A549 (cell line): ENCODE measurements at regions not wholly inside any gene's neighbourhood (a gene's known extent, or its start where the extent isn't known, plus 50 kb on each side); places are given as distances from the start of the nearest gene placed in this dataset.

ENCODE experiments used
- EP300 ChIP-seq, 2 experiments: fragments of >200 bp; sonication (Bioruptor Twin); formaldehyde crosslinking; IDR thresholded peaks; 2 replicates in 1 of 2; 3 replicates in 1 of 2; pipeline ENCODE4 v1.6.1; 2016 to 2017
- FOSL2 ChIP-seq, 2 experiments: fragments of 450-650 bp in 1 of 2; fragments of >200 bp in 1 of 2; sonication (Bioruptor Twin) in 1 of 2; formaldehyde crosslinking; IDR thresholded peaks; 2 replicates each; pipeline versions ENCODE4 v1.5.0 to v1.6.1; 2016 to 2020; ENCODE audit warnings: mild to moderate bottlenecking in 1 of 2, moderate library complexity in 1 of 2
- KDM5A ChIP-seq: fragments of 200-600 bp; sonication (generic); IDR thresholded peaks from 2 replicates; pipeline ENCODE4 v1.6.1; 2016; ENCODE audit warnings: antibody characterized with exemption, mild to moderate bottlenecking
- NR3C1 ChIP-seq: fragments of >200 bp; sonication (Bioruptor Twin); formaldehyde crosslinking; IDR thresholded peaks from 3 replicates; pipeline ENCODE4 v1.6.1; 2017
- RFX5 ChIP-seq: fragments of 450-650 bp; IDR thresholded peaks from 2 replicates; pipeline ENCODE4 v1.7.1; 2014; ENCODE audit warnings: antibody characterized with exemption, mild to moderate bottlenecking, moderate library complexity
- SMC3 ChIP-seq: fragments of >200 bp; sonication (Bioruptor Twin); formaldehyde crosslinking; IDR thresholded peaks from 3 replicates; pipeline ENCODE4 v1.6.1; 2018; ENCODE audit warnings: inconsistent platforms
- TF ChIP-seq, protein P1 (sequence below): fragments of >200 bp; sonication (Bioruptor Twin); formaldehyde crosslinking; IDR thresholded peaks from 3 replicates; pipeline ENCODE4 v1.5.1; 2016
- TF ChIP-seq, protein P2 (sequence below): fragments of 200-600 bp; sonication (generic); IDR thresholded peaks from 2 replicates; pipeline ENCODE4 v1.6.1; 2016; ENCODE audit warnings: antibody characterized with exemption, mild to moderate bottlenecking, moderate library complexity
- TF ChIP-seq, protein P3 (sequence below): IDR thresholded peaks from 2 replicates; pipeline ENCODE4 v1.6.1; 2012; ENCODE audit warnings: low read depth, borderline replicate concordance

DNA sequence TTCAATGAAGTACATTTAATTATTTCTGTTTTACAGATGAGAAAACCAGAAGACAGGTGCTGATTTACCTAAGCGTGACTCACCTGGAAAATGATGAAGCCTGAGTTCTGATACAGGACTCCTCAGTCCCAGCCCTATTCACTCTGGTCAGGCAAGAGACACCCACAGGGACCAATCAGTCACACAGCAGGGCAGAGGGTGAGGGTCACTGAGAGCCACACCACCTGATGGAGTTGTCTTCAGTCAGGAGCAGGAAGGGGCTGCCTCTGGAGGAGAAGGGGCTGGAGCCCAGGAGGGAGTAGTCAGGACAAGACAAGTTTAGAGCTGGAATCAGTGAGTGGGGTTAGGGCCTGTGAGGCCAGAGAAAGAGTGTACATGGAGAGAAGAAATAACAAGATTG, 251.2 kb upstream of the MOCS1 start:
- TF ChIP-seq, protein P1, sequence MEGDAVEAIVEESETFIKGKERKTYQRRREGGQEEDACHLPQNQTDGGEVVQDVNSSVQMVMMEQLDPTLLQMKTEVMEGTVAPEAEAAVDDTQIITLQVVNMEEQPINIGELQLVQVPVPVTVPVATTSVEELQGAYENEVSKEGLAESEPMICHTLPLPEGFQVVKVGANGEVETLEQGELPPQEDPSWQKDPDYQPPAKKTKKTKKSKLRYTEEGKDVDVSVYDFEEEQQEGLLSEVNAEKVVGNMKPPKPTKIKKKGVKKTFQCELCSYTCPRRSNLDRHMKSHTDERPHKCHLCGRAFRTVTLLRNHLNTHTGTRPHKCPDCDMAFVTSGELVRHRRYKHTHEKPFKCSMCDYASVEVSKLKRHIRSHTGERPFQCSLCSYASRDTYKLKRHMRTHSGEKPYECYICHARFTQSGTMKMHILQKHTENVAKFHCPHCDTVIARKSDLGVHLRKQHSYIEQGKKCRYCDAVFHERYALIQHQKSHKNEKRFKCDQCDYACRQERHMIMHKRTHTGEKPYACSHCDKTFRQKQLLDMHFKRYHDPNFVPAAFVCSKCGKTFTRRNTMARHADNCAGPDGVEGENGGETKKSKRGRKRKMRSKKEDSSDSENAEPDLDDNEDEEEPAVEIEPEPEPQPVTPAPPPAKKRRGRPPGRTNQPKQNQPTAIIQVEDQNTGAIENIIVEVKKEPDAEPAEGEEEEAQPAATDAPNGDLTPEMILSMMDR = no peak
- TF ChIP-seq, protein P2, sequence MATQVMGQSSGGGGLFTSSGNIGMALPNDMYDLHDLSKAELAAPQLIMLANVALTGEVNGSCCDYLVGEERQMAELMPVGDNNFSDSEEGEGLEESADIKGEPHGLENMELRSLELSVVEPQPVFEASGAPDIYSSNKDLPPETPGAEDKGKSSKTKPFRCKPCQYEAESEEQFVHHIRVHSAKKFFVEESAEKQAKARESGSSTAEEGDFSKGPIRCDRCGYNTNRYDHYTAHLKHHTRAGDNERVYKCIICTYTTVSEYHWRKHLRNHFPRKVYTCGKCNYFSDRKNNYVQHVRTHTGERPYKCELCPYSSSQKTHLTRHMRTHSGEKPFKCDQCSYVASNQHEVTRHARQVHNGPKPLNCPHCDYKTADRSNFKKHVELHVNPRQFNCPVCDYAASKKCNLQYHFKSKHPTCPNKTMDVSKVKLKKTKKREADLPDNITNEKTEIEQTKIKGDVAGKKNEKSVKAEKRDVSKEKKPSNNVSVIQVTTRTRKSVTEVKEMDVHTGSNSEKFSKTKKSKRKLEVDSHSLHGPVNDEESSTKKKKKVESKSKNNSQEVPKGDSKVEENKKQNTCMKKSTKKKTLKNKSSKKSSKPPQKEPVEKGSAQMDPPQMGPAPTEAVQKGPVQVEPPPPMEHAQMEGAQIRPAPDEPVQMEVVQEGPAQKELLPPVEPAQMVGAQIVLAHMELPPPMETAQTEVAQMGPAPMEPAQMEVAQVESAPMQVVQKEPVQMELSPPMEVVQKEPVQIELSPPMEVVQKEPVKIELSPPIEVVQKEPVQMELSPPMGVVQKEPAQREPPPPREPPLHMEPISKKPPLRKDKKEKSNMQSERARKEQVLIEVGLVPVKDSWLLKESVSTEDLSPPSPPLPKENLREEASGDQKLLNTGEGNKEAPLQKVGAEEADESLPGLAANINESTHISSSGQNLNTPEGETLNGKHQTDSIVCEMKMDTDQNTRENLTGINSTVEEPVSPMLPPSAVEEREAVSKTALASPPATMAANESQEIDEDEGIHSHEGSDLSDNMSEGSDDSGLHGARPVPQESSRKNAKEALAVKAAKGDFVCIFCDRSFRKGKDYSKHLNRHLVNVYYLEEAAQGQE = no peak
- TF ChIP-seq EP300 (IDR thresholded peaks at IDR 0.05) = no peak
- TF ChIP-seq RFX5 = no peak
- TF ChIP-seq SMC3 = no peak
- TF ChIP-seq KDM5A = no peak
- TF ChIP-seq FOSL2 (IDR thresholded peaks at IDR 0.05) = no peak
- TF ChIP-seq FOSL2 (CRISPR knock-in tag; IDR thresholded peaks at IDR 0.05) = no peak
- TF ChIP-seq, protein P3, sequence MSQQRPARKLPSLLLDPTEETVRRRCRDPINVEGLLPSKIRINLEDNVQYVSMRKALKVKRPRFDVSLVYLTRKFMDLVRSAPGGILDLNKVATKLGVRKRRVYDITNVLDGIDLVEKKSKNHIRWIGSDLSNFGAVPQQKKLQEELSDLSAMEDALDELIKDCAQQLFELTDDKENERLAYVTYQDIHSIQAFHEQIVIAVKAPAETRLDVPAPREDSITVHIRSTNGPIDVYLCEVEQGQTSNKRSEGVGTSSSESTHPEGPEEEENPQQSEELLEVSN = no peak
- TF ChIP-seq NR3C1 = no peak
